ENCODE measurements at regions not wholly inside any gene's neighbourhood (a gene's known extent, or its start where the extent isn't known, plus 50 kb on each side); places are given as distances from the start of the nearest gene placed in this dataset.
A peak's percentile ranks its signal among the peaks of the same experiment; 100 is the strongest.

GRCh38 chr1:194616835-194617234 lies 1430.4 kb upstream of the B3GALT2 start:
- DNase-seq: no peak

- no peak for DNase-seq
Observed at GRCh38 chr1:194602184-194602583, 1415.8 kb upstream of the B3GALT2 start.

DNA sequence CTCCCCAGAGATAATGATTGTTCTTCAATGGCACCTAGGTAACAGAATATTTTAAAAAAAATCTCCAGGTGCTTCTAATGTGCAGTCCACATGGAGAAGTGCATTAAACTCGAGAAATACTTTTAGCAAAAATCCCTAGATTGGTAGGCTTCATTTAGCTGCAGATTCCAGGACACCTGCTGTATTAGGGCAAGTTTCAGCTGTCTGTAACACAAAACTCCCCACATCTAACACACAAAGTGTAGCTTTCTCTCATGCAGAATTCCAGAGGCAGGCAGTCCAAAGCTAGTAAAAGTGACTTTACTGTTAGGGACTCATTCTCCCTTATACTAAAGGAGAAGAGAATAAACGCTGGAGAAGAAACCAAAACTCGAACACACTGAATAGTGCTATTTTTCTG lies 1414.3 kb upstream of the B3GALT2 start:
- DNase-seq: no peak

- DNase-seq: no peak
Observed at GRCh38 chr1:194598098-194598497, 1411.7 kb upstream of the B3GALT2 start.

DNA sequence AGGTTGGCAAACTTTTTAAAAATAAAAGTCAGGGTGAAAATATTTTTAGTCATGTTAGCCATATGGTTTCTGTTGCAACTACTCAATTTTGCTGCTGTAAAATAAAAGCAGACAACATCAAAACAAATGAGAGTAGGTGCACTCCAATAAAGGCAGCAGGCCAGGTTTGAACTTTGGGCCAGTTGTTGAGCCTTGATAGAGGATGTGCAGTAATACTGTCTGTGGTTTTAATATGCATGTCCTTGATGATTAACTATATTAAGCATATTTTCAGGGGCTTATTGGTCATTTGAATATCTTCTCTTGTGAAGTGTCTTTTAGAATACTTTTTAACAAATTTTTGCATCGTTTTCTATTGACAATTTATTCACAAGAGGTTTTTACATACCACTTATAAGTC lies 1399.9 kb upstream of the B3GALT2 start:
- no peak for DNase-seq

- DNase-seq: no peak
Observed at GRCh38 chr1:194584052-194584451, 1397.6 kb upstream of the B3GALT2 start.

- DNase-seq: no peak
Observed at GRCh38 chr1:194570476-194570875, 1384.1 kb upstream of the B3GALT2 start.

- DNase-seq: no peak
Observed at GRCh38 chr1:194568610-194569009, 1382.2 kb upstream of the B3GALT2 start.

GRCh38 chr1:194548071-194548470 lies 1361.7 kb upstream of the B3GALT2 start:
- no peak for DNase-seq

- no peak for DNase-seq
Observed at GRCh38 chr1:194544012-194544411, 1357.6 kb upstream of the B3GALT2 start.

DNA sequence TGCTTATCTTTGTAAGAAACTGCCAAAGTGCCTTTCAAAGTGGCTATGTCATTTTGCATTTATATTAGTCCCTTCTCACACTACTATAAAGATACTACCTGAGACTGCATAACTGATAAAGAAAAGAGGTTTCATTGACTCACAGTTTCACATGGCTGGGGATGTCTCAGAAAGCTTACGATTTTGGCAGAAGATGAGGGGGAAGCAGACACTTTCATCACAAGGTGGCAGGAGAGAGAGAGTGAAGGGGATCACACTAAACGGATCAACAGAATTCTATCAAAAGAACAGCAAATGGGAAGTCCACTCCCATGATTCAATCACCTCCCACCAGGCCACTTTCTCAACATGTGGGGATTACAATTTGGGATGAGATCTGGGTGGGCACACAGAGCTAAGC lies 1352.0 kb upstream of the B3GALT2 start:
- DNase-seq: no peak

GRCh38 chr1:194537521-194537920 lies 1351.1 kb upstream of the B3GALT2 start:
- no peak for DNase-seq

- peak; percentile 75 for DNase-seq
Observed at GRCh38 chr1:194535369-194535768, 1349.0 kb upstream of the B3GALT2 start.

DNA sequence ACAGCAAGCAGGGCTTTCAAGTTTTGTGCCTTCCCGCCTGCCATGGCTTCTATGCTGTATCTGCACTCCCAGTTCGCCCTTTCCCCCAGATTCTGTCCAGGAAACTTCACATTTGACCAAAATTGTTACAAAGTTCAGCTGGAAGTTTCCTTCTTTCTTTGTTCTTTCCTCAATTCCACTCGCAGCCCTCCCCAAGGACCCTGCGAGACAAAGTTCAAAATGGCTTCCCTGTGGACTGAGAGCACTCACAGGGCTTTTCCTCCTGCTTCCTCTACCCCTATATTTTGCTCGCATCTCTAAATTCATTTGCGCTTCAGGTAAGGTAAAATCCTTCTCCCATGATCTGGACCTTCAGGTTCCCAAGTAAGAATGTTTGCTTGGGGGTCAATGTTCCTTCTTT lies 1348.4 kb upstream of the B3GALT2 start:
- no peak for DNase-seq

DNA sequence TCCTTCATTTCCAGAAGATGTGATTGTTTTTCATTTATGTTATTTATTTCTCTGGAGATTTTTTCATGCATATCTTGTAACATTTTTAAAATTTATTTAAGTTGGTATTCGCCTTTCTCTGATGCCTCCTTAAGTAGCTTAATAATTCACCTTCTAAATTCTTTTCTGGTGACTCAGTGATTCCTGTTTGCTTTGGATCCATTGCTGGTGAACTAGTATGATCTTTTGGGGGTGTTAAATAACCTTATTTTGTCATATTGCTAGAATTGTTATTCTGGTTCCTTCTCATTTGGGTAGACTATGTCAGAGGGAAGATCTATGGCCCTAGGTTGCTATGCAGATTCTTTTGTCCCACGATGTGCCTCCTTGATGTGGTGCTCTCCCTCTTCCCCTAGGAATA lies 1347.2 kb upstream of the B3GALT2 start:
- no peak for DNase-seq

GRCh38 chr1:194517567-194517966 lies 1331.2 kb upstream of the B3GALT2 start:
- peak; percentile 45 for DNase-seq

DNA sequence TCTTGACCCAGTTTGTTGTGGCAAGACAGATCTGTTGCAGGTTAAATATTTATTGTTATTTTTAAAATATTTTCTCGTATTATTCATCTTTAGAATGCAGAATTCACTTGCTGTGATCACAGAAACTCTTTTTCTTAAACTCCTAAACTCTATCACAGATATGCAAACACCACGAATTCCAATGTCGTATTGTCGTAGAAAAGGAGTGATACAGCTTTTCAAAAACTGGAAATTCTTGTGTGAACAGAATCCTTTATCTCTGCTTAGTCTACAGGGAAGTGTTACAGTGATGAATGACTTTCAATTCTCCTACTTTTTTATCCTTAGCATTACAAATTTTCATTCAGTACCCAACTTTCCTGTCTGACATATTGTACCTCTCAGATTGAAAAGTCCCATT lies 1329.5 kb upstream of the B3GALT2 start:
- no peak for DNase-seq

- DNase-seq: no peak
Observed at GRCh38 chr1:194512957-194513356, 1326.5 kb upstream of the B3GALT2 start.

DNA sequence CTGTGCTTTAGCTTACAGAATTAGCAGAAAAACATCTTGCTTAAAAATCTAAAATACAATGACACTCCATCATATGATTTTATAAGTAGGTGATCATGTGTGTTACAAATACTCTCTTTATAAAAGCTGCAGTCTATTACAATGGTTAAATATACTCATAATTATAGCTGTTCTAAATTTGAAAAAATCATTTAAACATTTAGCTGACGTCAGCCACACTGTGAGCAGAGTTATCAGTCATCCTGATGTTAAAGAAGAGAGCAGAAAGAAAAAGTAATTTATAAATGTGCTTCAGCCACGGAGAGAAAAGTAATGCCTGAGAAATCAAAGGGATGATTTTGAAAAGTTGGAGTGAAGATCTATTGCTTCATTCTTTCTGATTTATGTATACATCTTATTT lies 1325.9 kb upstream of the B3GALT2 start:
- DNase-seq: no peak

DNA sequence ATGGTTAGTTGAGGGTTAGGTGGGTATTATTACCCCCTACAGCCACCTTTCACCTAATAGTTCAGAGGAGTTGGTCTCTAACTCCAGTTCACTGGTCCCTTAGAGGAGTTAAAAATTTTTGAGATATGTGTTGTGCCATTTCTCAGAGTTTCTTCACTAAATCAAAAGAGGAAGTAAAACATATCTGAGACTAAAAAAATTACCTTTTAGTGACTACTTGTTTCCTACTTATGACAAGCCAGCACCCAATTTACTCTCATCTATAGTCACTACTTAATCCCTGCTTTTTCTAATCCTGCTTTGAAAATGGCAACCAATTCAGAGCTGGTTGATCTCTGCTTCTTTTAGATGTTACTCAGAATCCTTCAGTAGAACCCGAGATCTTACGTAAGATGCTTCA lies 1316.8 kb upstream of the B3GALT2 start:
- no peak for DNase-seq

DNA sequence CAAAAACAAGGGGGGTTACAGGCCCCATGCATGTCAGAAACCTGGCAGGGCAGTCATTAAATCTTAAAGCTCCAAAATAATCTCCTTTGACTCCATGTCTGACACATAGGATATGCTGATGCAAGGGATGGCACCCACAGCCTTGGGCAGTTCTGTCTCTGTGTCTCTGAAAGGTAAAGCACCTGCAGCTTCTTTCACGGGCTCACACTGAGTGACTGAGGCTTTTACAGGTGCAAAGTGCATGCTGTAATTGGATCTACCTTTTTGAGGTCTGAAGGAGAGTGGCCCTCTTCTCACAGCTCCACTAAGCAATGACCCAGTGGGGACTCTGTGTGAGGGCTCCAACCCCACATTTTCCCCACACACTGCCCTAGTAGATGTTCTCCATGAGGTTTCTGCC lies 1309.0 kb upstream of the B3GALT2 start:
- DNase-seq: no peak

GRCh38 chr1:194487172-194487571 lies 1300.8 kb upstream of the B3GALT2 start:
- no peak for DNase-seq

- DNase-seq: no peak
Observed at GRCh38 chr1:194485432-194485831, 1299.0 kb upstream of the B3GALT2 start.

DNA sequence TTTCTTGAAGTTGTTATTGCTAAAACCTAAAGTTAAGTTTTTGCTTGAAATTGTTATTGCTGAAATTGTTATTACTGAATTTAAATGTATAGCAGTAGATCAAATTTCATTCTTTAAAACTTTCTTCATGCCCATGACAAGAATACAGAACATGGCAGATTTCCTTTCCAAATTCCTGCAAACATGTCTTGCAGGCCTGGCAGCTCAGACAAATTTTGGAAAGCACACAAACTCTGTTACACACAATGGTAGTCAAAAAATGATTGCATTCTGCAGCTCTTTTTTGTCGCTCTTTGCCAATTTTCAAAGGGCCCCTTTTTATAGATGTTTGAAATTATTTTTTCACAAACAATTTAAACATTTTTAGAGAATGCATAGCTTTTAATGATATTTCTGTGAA lies 1292.3 kb upstream of the B3GALT2 start:
- DNase-seq: no peak

GRCh38 chr1:194477908-194478307 lies 1291.5 kb upstream of the B3GALT2 start:
- no peak for DNase-seq

DNA sequence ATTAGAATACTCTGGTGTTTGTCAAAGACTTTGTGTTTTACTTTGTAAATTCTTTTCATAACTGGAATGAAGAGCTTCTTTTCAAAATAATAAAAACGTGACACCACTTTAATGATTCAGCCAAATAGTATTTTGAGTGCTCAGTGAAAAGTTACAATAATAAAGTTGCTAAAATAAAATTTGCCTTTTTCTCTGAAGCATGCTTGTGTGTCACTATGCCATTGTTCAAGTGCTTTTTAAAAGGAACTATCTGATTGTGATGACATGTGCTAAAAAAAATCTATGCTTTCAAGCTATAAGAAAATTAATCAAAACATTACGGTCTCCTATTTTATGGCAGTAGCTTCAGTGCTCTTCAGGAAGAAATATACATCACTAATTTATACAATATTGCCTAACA lies 1290.5 kb upstream of the B3GALT2 start:
- no peak for DNase-seq

Measured in hematopoietic multipotent progenitor cell treated with erythropoietin and hydrocortisone succinate and interleukin-3 and kit ligand, for 8 days (in vitro differentiated cells).